ENCODE measurements at regions not wholly inside any gene's neighbourhood (a gene's known extent, or its start where the extent isn't known, plus 50 kb on each side); places are given as distances from the start of the nearest gene placed in this dataset.
"Not testable (repeated sequence)": the region's sequence is repeated elsewhere in the genome, so short reads cannot be mapped to it uniquely, and the experiment has no call there.

DNA sequence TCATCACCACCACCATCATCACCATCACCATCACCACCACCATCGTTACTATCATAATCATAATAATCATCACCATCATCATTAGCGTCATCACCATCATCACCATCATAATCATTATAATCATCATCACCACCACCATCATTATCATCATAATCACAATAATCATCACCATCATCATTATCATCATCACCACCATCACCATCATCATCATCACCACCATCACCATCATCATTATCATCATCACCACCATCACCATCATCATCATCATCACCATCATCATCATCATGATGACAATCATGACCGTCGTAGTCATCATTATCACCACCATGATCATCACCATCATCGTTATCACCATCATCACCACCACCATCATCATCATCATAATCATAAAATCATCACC is 349.9 kb downstream of the ADGRD1 start:
- H3K27ac ChIP-seq; H3K4me1 ChIP-seq; ATAC-seq; DNase-seq; H3K9me3 ChIP-seq; H3K4me3 ChIP-seq; intact Hi-C loops (cut with DNase I); H3K27me3 ChIP-seq; H3K36me3 ChIP-seq: not testable (repeated sequence)
- WGBS, 2 donors = 55 to 77% methylated on average over 2 to 4 of the region's 5 CpGs

- H3K36me3 ChIP-seq; DNase-seq; H3K4me1 ChIP-seq; H3K4me3 ChIP-seq; H3K27ac ChIP-seq; H3K9me3 ChIP-seq; intact Hi-C loops (cut with DNase I); ATAC-seq: not testable (repeated sequence)
- H3K27me3 ChIP-seq = peaks cover 0 to 13% (median 2%) of the 10 kb centered on the region in 7 donors
- WGBS, 2 donors = 92% methylated on average over 2 of the region's 6 CpGs; no CpG with 5 or more reads in 1 of the 2 donors
Measured at GRCh38 chr12:131304642-131305041, 350.9 kb downstream of the ADGRD1 start.

DNA sequence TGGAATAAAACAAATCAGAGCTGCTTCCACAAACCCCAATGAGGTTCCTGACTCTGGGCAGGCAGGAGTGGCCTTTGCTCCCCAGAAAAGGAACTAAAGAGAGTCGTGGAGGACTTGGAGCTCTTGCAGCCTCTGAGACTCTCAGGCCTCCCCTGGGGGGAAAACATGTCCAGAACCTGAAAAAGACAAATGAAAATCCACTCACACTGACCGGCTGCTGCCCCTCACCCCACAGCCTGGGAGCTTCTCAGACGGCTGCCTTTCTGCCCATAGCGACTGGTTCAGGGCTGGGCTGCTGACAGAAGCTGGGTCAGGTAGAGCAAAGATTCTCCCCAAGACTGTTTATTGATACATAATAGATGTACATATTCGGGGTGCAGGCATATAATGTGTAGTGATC is 356.0 kb downstream of the ADGRD1 start:
- no peak for DNase-seq
- WGBS, 2 donors = 66 to 72% methylated on average over 5 of the region's 5 CpGs

GRCh38 chr12:131310227-131310969 is 356.7 kb downstream of the ADGRD1 start:
- WGBS, 2 donors = 70 to 74% methylated on average over 20 of the region's 22 CpGs
- peaks cover 0 to 54% (median 25%) of the 10 kb centered on the region in 7 donors for H3K27me3 ChIP-seq
- not testable (repeated sequence) for H3K9me3 ChIP-seq, H3K4me1 ChIP-seq, ATAC-seq, H3K27ac ChIP-seq, DNase-seq, H3K4me3 ChIP-seq, H3K36me3 ChIP-seq
- intact Hi-C loops (cut with DNase I) = loop anchor here in 5 of 10 donors (5.0 kb wide), 1 partner anchor 332 kb away; no protein-coding TSS in a partner anchor

More for the DNA sequence above, 356.0 kb downstream of the ADGRD1 start:
- intact Hi-C loops (cut with DNase I) = loop anchor here in 5 of 10 donors (5.0 kb wide), 1 partner anchor 333 kb away; no protein-coding TSS in a partner anchor
- ATAC-seq = no peak
- H3K4me3 ChIP-seq = no peak overlapping the region
- TF ChIP-seq CTCF (IDR thresholded peaks at IDR 0.05) = no peak
- no peaks in the 10 kb centered on the region for H3K9me3 ChIP-seq
- no peaks in the 10 kb centered on the region for H3K36me3 ChIP-seq
- no peak overlapping the region for H3K27ac ChIP-seq
- no peaks in the 10 kb centered on the region for H3K4me1 ChIP-seq
- H3K27me3 ChIP-seq = peaks cover 0 to 49% (median 24%) of the 10 kb centered on the region in 7 donors

- H3K36me3 ChIP-seq, H3K27ac ChIP-seq, H3K4me3 ChIP-seq, DNase-seq, H3K4me1 ChIP-seq, H3K9me3 ChIP-seq: not testable (repeated sequence)
- intact Hi-C loops (cut with DNase I) = loop anchor here in 5 of 10 donors (5.0 kb wide), 1 partner anchor 331 kb away; no protein-coding TSS in a partner anchor
- peaks cover 0 to 63% (median 31%) of the 10 kb centered on the region in 7 donors for H3K27me3 ChIP-seq
- 21 to 31% methylated on average over 10 of the region's 12 CpGs for WGBS, 2 donors
- peak in 5 of 8 donors; percentile 12 to 65 (median 57) for ATAC-seq
Measured at GRCh38 chr12:131311279-131311722, 357.6 kb downstream of the ADGRD1 start.

DNA sequence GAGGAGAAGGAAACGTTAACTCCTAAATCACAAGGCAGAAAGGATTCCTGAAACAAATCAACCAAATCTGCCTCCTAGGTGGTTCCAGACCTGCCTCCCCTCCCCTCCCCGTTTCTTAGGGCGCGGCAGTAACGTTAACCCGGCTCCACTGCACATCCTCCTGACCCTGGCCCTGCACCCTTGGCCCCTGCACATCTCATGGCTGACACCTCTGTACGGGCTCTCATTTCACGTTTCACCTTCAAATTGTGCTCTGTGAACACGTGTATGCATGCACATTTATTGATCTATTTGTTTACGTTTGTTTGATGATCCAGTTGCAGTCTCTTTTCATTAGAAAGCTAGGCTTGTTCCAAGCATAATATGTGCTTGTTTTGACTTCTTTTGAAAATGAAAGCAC is 358.1 kb downstream of the ADGRD1 start:
- no peak for TF ChIP-seq CTCF (IDR thresholded peaks at IDR 0.05)

DNA sequence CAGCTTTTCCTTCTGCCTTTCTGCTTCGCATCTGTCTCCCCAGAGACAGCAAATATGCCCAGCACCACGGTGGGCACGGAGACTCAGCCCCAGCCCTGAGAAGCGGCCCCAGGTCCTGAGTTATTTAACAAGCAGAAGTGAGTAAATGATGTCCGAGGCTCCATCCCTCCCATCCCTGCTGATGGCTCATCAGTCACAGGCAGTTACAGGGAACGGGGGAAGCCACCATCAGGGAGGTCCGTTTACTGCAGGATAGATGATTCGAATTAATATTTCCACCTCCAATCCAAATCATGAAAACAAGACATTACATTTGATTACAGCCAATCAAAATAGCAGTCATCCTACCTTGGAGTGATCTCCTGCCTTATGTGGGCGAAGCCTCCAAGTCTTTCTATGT is 358.7 kb downstream of the ADGRD1 start:
- not testable (repeated sequence) for H3K9me3 ChIP-seq, ATAC-seq, H3K27ac ChIP-seq, DNase-seq, H3K4me3 ChIP-seq, H3K4me1 ChIP-seq, H3K36me3 ChIP-seq
- intact Hi-C loops (cut with DNase I) = loop anchor here in 5 of 10 donors (5.0 kb wide), 1 partner anchor 330 kb away; no protein-coding TSS in a partner anchor
- peaks cover 0 to 65% (median 31%) of the 10 kb centered on the region in 7 donors for H3K27me3 ChIP-seq
- WGBS, 2 donors = 56 to 67% methylated on average over 7 to 8 of the region's 9 CpGs

More for the DNA sequence above, 358.1 kb downstream of the ADGRD1 start:
- H3K4me1 ChIP-seq = no peaks in the 10 kb centered on the region
- H3K36me3 ChIP-seq = no peaks in the 10 kb centered on the region
- no peak for DNase-seq
- H3K4me3 ChIP-seq = no peak overlapping the region
- peaks cover 0 to 65% (median 31%) of the 10 kb centered on the region in 7 donors for H3K27me3 ChIP-seq
- ATAC-seq = no peak
- H3K27ac ChIP-seq = no peak overlapping the region
- WGBS, 2 donors = 35 to 49% methylated on average over 10 of the region's 10 CpGs
- intact Hi-C loops (cut with DNase I) = loop anchor here in 5 of 10 donors (5.0 kb wide), 1 partner anchor 331 kb away; no protein-coding TSS in a partner anchor
- H3K9me3 ChIP-seq = no peaks in the 10 kb centered on the region
